SU-DHL-6 (cell line): ENCODE measurements at regions not wholly inside any gene's neighbourhood (a gene's known extent, or its start where the extent isn't known, plus 50 kb on each side); places are given as distances from the start of the nearest gene placed in this dataset.

Source experiments
- H2AFZ ChIP-seq: fragments of 200-600 bp; sonication (generic); 2 replicates; pipeline ENCODE4 v1.6.1; 2014; ENCODE audit warnings: low read depth, mild to moderate bottlenecking, moderate library complexity, mixed read lengths, antibody characterized with exemption, low read length; ENCODE audit not compliant: severe bottlenecking
- H3F3A ChIP-seq: fragments of 200-600 bp; shearing (Covaris generic); 2 replicates; pipeline ENCODE4 v1.6.0; 2016; ENCODE audit warnings: antibody characterized with exemption, mild to moderate bottlenecking; ENCODE audit not compliant: insufficient read depth
- H3K27ac ChIP-seq: fragments of 200-600 bp; sonication (generic); 2 replicates; pipeline ENCODE4 v1.5.1; 2016; ENCODE audit warnings: low read depth, mild to moderate bottlenecking, low read length, moderate library complexity, mixed read lengths
- H3K27me3 ChIP-seq: fragments of 200-600 bp; sonication (generic), shearing (Covaris generic); 2 replicates; pipeline ENCODE4 v1.6.0; 2014; ENCODE audit warnings: mild to moderate bottlenecking, low read length
- H3K36me3 ChIP-seq: fragments of 200-600 bp; sonication (generic); 2 replicates; pipeline ENCODE4 v1.6.1; 2014; ENCODE audit warnings: mild to moderate bottlenecking, low read length, mixed read lengths
- H3K4me2 ChIP-seq: fragments of 300-600, 200-600 bp; shearing (Covaris generic), sonication (generic); 2 replicates; pipeline ENCODE4 v1.6.0; 2014; ENCODE audit warnings: low read length, low read depth, mild to moderate bottlenecking; ENCODE audit not compliant: poor library complexity, severe bottlenecking
- H3K4me3 ChIP-seq: fragments of 200-600 bp; sonication (generic); 2 replicates; pipeline ENCODE4 v1.5.1; 2014; ENCODE audit warnings: antibody characterized with exemption, low read length, mild to moderate bottlenecking, mixed read lengths; ENCODE audit not compliant: insufficient read depth, poor library complexity, severe bottlenecking
- H3K79me2 ChIP-seq: fragments of 200-600 bp; sonication (generic); 2 replicates; pipeline ENCODE4 v1.6.1; 2014; ENCODE audit warnings: mild to moderate bottlenecking, low read length, moderate library complexity; ENCODE audit not compliant: insufficient read depth
- H3K9ac ChIP-seq: fragments of 200-600 bp; sonication (generic); 2 replicates; pipeline ENCODE4 v1.7.0; 2014; ENCODE audit warnings: mild to moderate bottlenecking, low read length
- H3K9me2 ChIP-seq: fragments of 200-600 bp; sonication (generic); replicated peaks from 2 replicates; pipeline ENCODE4 v1.6.1; 2014; ENCODE audit warnings: low read length; ENCODE audit not compliant: insufficient read depth
- H3K9me3 ChIP-seq: fragments of 200-600 bp; sonication (generic); 2 replicates; pipeline ENCODE4 v1.6.1; 2014; ENCODE audit warnings: low read length, mixed read lengths; ENCODE audit not compliant: insufficient read depth
- H4K20me1 ChIP-seq: fragments of 200-600 bp; sonication (generic); 2 replicates; pipeline ENCODE4 v1.6.1; 2014; ENCODE audit warnings: low read depth, mild to moderate bottlenecking, antibody characterized with exemption, low read length, moderate library complexity, mixed read lengths
- CTCF ChIP-seq: fragments of 200-600 bp; sonication (generic); IDR thresholded peaks from one replicate; pipeline ENCODE4 v1.5.1; 2017; ENCODE audit warnings: antibody characterized with exemption, mild to moderate bottlenecking, low read length, moderate library complexity; ENCODE audit not compliant: insufficient read depth, poor library complexity, severe bottlenecking
- EZH2phosphoT487 ChIP-seq: fragments of 200-600 bp; sonication (generic), shearing (Covaris generic); conservative IDR thresholded peaks from 2 replicates; pipeline ENCODE4 v1.6.1; 2018; ENCODE audit warnings: mild to moderate bottlenecking, antibody characterized with exemption, low read length, moderate library complexity, mixed read lengths

GRCh38 chr5:173709761-173710160, 93.3 kb upstream of the BOD1 start:
- no peak overlapping the region for H3K27ac ChIP-seq
- no peak overlapping the region for H3K4me2 ChIP-seq
- no peaks in the 10 kb centered on the region for H3F3A ChIP-seq
- no peaks in the 10 kb centered on the region for H3K9me3 ChIP-seq
- no peaks in the 10 kb centered on the region for H3K79me2 ChIP-seq
- no peak overlapping the region for H3K9ac ChIP-seq
- H2AFZ ChIP-seq = no peak overlapping the region
- no peak overlapping the region for H3K4me3 ChIP-seq
- TF ChIP-seq CTCF (no peak), EZH2phosphoT487 (no peak)
- no peaks in the 10 kb centered on the region for H4K20me1 ChIP-seq
- H3K9me2 ChIP-seq = no peaks in the 10 kb centered on the region
- no peaks in the 10 kb centered on the region for H3K36me3 ChIP-seq
- no peaks in the 10 kb centered on the region for H3K27me3 ChIP-seq

GRCh38 chr5:173710528-173710927, 94.1 kb upstream of the BOD1 start:
- TF ChIP-seq EZH2phosphoT487 (no peak), CTCF (no peak)
- no peak overlapping the region for H3K27ac ChIP-seq
- H3K9me2 ChIP-seq = no peaks in the 10 kb centered on the region
- H3K36me3 ChIP-seq = no peaks in the 10 kb centered on the region
- H3K4me3 ChIP-seq = no peak overlapping the region
- no peaks in the 10 kb centered on the region for H4K20me1 ChIP-seq
- H3K9ac ChIP-seq = no peak overlapping the region
- no peaks in the 10 kb centered on the region for H3K79me2 ChIP-seq
- no peaks in the 10 kb centered on the region for H3K27me3 ChIP-seq
- no peaks in the 10 kb centered on the region for H3F3A ChIP-seq
- H2AFZ ChIP-seq = no peak overlapping the region
- H3K4me2 ChIP-seq = no peak overlapping the region
- no peaks in the 10 kb centered on the region for H3K9me3 ChIP-seq

GRCh38 chr5:173711466-173711865, 95.0 kb upstream of the BOD1 start:
- no peaks in the 10 kb centered on the region for H3K36me3 ChIP-seq
- H3K79me2 ChIP-seq = no peaks in the 10 kb centered on the region
- no peaks in the 10 kb centered on the region for H4K20me1 ChIP-seq
- TF ChIP-seq EZH2phosphoT487 (no peak), CTCF (no peak)
- H3K4me2 ChIP-seq = no peak overlapping the region
- H3F3A ChIP-seq = no peaks in the 10 kb centered on the region
- H3K9me3 ChIP-seq = no peaks in the 10 kb centered on the region
- H2AFZ ChIP-seq = no peak overlapping the region
- H3K4me3 ChIP-seq = no peak overlapping the region
- no peaks in the 10 kb centered on the region for H3K9me2 ChIP-seq
- no peaks in the 10 kb centered on the region for H3K27me3 ChIP-seq
- no peak overlapping the region for H3K27ac ChIP-seq
- no peak overlapping the region for H3K9ac ChIP-seq
